HG03196 (cell line): ENCODE measurements at regions not wholly inside any gene's neighbourhood (a gene's known extent, or its start where the extent isn't known, plus 50 kb on each side); places are given as distances from the start of the nearest gene placed in this dataset.

Source experiments
- ATAC-seq: cut with Tn5 transposase; IDR thresholded peaks from one replicate; pipeline ENCODE4 v1.9.1; 2021; ENCODE audit not compliant: unreplicated experiment

DNA sequence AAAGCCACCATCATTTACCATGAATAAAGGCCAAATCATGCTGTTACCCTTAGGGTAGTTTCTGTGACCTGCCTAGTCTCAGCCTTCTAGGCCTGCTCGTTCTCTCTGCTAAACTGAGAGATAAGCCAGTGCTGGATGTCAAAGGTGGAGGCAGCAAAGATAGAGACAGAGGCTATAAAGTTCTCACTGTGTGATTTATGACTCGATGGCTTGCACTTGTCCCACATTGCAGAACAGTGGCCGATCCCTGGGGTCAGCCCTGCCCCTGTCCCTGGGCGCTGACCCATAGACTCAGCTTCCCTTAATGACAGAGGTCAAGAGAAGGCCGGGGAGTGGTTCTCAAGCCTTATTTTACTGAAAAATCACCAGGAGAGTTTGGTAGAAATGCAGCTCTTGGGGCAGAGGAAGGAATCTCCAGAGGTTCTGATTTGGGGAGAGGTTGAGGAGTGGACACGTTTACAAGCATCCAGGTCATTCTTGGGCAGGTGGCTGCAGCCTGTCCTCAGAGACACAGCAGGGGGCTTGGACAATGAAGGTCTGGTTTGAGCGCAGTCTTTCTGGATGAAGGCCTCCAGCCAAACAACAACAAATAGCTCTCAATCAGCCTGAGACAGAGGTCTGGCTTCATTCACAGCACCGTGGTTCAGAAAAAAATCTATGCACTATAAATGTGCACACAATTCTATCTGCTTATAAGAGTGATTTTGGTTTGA lies 143.5 kb downstream of the ACKR3 start:
- no peak for ATAC-seq

DNA sequence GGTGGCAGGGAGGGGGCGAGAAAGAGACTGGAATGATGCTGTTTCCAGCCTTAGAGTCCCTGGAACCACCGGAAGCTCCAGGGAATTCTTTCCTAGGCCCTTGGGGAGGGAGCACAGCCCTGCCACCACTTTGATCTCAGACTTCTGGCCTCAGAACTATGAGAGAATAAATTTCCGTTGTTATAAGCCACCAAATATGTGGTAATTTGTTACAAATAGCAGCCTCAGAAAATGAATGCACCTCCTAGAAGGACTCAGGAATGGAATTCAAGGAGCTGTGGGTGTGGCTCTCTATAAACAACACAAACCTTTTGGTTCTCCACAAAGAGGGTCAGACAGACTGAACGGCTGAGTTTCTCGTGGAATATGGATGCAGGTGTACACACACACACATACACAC lies 144.5 kb downstream of the ACKR3 start:
- ATAC-seq, result no peak

DNA sequence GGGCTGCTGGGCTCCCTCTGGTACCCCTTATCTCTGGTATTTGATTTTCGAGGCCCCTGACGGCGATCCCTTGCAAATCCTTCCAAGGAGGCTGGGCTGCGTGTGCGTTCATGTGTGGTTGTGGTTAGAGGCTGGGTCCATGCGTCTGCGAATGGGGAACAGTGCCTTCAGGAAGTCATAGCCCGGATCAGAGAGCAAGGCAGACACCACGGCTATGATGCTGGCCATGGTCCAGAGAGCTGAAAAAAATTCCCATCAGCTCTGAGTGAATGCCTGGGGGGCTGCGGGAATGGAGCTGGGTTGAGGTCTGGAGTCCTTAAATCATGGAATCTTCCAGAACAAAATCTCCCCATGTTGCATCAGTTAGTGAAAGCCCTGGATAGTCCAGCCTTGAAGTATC lies 145.5 kb downstream of the ACKR3 start:
- ATAC-seq, result no peak

DNA sequence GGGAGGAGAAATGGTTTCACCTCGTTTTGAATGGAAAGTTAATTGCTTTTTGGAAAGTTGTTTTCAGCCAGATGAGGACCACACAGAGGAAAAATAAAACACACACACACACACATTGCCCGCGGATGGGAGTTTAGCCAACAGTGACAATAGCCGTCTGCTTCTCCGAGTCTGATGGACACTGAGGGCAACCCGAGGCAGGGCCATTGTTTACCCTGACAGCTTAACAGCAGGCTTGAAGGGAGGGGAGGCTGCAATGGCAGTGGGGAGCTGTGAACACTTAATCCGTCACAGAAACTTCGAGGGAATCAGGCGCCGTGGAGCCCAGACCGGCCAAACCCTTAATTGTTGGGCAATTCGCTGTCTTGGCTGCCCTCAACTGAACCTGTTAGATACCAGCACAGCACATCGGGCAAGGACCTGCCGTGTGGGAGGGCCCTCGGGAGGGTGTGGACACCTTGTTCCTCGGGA lies 145.9 kb downstream of the ACKR3 start:
- no peak for ATAC-seq

DNA sequence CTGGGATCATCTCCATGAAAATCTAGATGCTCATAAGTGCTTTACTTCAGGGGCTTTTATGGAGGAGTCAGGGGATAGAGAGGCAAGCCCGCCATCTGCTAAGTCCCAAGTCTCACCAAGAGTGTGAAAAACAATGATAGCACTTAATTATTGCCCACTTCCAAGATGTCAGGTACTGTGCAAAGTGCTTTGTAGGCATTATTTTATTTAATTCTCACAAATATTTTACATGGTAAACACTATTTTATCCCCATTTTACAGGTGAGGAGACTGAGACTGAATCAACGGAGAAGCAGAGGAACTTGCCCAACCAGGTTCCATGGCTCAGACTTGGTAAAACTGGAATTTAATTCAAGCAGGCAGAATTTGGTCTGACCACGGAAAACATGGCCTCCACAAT lies 147.5 kb downstream of the ACKR3 start:
- no peak for ATAC-seq

DNA sequence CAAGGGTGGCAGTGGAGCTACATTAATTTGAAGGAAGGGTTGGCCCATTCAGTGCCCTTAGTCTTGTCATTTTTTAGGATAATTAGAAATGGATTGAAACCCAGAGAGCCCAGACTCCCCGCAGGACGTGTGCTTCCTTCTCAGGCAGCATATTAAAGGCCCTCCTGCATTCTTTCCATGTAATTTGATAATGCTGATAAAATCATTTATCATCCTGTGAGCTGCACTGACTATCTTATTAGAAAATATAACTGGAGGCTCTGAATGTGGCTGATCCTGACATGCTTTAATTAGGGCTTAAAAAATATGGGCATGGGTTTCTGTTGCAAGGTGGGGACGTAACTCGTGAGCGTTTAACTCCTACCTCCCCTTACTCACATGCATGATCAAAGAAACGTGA lies 148.1 kb downstream of the ACKR3 start:
- ATAC-seq, result no peak

DNA sequence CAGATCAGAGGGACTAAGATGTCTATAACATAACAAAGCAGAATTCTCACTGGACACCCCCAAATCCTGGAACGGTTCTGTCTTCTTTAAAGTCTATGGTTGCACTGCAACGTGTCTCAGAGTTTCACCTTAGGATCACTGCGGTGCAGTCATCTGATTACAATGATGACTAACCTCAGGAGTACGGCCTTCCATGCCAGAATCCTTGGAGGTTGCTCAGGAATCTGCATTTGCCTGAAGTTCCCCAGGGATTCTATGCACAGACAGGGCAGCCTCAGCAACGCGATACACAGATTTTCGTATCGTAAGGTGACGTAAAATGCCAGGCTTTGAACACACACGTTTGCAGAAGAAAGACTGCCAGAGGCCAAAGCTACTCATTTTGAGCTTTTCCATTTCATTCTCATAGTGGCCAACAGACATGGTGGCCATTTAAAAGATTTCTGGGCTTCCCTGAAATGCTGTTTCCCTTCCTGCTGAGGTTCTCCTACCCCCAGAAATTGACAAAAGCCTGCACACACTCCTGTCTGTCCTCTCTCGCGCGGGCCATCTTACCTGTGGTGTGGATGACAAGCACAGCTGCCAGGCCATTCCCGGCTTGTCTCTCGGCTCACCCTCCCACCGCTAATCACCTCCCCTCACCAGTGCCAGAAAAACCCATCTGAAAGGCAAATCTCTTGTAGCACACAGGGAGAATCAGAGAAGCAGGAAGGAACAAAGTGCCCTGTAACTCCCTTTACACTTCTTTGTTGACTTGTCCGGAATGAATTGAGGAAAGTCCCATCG lies 148.8 kb downstream of the ACKR3 start:
- no peak for ATAC-seq

DNA sequence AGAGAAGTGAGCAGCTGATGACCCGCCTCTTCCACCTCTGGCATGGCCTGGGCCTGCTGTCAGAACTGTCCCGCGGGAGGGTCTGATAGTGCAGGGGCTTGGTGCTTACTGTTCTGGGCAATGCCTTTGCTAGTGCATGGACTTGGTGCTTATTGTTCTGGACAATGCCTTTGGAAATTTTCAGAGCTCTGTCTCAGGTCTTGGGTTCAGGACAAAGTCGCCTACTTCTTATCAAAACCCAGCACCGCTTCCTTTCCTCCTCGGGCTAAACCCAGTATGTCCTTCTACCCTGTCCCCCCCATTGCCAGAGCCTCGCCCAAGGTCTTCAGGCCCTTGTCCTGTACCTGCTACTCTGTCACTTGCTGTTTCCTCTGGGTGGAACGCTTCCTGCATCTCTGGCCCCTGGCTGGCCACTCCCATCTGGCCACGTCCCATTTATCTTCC lies 149.6 kb downstream of the ACKR3 start:
- no peak for ATAC-seq

DNA sequence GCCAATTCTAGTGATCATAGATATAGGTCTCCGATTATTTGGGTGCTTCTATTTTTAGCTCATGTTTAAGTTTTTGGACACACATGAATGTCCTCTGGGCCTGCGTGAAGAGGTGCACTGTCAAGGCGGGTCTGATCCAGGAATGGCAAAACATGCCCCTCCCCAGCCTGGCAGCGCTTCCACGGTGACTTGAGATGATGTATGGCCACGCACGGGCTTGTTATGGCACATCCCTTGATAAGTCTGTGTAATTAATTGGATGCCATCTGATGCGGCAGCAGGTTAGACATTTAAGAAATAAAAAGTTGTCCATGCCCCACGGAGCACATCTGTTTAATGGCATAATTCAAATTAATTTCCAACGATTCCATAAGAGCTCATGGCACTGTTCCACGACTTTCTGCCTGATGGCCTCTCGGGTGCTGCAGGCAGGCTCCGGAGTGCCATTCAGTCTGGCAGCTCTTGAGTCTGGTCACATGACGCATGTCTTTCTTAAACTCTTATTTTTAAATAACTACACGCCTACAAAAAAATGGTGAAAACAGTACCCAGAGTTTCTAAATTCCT lies 151.4 kb downstream of the ACKR3 start:
- ATAC-seq, result no peak

DNA sequence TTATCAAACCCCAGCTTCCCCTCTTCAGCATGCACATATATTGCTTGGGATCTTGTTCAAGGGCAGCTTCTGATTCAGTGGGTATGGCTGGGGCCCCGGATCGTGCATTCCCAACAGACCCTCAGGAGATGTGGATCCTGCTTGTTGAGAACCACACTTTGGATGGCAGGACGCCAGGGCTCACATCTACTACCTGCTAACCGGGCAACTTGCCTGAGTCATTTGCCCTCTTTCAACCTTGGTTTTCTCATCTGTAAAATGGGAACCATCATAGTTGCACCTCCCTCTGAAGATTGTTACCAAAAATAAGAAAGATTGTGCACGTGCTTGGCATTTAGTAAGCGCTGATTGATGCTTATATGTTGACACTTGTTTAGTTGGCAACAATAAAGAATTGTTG lies 154.6 kb downstream of the ACKR3 start:
- no peak for ATAC-seq

DNA sequence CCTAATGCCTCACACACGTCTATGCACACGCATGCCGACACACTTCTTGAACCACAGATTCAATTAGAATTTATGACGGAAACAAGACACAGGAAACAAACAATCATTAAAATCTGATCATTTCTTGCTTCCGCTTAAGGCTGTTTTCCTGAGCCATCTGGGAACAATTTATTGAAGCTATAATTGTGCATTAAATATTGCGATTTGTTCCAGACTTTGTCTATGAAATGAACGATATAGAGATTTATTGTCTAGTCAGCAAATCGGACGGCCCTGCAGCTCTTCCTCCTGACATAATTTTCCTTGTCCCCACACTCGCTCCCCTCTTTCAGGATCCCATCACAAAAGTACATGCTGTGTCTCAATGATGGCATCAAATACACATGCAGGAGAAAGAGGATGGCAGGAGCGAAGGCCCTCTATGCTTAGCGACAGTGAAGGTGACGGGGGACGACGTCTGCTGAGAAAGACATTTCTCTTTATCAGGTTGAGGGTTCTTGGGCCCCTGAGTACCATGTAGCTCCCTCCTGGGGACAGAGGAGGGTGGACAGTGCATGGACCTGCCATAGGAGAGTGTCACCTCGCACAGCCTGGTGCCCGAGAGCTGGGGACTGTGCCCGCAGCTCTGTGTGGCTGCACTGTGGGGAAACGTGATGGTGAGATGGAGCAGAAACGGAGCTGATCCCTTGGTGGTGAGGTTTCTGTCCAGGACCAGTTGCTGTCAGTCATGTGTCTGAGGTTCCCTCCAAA lies 157.3 kb downstream of the ACKR3 start:
- no peak for ATAC-seq

DNA sequence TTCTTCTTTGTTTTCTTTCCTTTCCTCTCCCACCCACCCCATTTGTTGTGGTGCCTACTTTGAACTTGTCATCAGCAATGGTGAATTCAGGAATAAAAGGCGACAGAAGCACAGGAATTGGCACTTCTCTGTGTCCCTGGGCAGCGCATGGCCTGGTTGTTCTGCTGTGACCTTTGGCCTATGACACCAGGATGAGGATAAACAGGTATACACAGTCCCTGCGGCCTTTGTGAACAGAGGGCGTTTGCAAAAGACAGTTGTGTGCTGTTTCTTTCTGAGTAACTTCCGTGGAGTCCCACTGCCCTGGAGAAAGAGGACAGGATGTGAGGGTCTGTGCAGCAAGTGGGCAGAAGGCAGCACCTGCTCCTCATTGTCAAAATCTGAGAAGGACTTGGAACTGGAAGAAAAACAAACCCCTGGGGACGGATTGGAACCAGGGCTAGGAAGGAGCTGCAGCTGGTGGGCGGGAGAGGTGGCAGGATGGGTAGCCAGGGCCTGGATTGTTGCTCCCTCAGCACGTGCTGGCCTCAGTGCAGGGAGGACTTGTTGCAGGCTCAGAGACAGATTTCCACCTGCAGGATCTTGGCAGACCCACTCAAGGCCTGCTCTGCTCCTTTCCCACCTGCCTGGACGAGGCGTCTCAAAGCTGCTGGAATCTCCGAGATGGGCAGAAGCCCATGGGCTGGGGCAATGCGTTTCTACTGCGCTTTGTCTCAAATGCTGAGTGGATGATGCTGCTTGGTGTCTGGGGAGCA lies 159.5 kb downstream of the ACKR3 start:
- ATAC-seq, result no peak

DNA sequence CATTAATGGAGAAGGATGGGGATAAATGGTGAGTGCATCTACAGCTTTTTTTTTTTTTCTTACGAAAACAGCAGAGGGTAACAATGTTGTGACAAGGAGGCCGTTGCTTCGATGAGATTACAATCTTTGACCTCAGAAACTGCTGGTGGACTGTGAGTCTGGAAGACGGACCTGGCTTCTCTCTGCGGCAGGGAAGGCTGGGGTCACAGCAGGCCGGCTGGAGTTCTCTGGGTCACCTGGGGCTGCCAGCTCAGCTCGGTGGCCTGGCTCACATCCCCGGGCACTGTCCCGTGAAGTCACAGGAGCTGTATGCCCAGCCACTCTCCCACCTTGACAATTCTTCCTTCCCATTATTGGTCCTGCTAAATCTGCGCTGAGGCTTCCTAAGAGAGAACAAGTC lies 160.8 kb downstream of the ACKR3 start:
- no peak for ATAC-seq

DNA sequence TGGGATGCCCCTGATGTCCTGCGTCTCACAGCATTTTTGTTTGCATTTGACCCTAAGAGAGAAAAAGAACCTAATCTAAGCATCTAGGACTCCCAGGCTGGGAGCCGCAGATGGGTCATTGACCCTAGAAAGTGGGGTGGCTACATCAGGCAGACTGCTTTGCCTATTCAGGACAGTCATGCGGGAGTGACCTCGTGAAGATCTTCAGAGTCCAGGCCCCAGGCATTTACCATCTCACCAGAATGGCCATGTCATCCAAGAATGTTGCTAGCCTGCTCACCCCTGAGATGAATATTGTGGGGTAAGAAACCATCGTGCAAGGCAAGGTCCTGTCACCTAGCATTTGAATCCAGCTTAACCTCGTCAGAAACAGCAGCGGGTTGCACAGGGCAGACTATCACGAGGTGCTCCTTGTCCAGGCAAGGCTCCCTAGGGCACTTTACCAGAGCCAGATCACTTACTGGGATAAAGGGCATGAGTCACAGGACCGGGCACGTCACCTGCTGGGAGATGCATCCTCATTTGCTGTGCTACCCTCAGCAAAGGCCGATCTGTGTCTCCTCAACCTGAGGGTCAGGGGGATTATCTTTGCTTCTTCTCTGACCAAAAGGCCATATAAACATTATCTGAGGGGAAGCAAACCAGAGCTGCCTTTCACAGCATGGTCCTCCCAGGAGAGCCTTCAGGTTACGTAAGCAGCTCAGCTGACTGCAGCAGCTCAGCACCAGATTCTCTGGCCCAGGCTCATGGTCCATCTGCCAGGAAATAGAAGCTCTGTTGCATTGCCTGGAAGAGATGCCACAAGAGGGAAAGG lies 162.3 kb downstream of the ACKR3 start:
- ATAC-seq, result no peak

DNA sequence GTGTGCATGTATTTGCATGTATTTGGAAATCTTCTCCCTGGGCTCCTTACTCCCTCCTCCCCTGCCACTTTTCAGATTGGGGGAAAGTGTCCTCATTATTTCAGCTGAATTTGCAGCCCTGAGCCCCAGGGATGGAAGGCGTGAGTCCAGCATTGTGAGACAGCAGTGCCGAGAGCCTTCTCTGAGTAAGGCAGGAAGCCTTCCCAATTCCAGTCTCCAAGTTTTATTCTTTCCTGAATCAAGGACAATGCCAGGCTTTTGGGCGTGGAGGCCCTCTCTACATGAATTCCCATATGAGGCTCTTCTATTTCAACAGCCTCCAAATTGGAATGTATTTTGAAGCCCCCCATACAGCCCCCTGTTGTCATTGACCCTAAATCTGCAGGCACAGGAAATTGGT lies 163.5 kb downstream of the ACKR3 start:
- no peak for ATAC-seq

DNA sequence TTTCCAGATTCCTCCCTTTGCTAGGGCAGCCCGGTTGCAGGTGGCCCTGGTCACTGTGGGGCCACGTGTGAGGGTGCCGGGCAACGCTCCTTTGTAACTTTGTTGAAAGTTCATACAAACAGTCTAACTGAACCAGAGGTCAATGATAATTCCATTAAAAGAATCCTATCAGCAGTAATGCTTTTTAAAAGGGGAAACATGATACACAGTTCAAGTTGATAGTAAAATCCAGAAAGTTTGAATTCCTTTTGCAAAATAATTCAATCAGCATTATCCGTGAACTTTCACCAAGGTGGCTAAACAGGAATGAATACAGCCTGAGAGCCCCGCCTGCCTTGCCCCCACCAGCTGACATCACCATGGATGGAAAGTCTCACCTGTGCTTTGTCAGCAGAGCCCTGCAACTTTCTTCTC lies 166.2 kb downstream of the ACKR3 start:
- no peak for ATAC-seq

DNA sequence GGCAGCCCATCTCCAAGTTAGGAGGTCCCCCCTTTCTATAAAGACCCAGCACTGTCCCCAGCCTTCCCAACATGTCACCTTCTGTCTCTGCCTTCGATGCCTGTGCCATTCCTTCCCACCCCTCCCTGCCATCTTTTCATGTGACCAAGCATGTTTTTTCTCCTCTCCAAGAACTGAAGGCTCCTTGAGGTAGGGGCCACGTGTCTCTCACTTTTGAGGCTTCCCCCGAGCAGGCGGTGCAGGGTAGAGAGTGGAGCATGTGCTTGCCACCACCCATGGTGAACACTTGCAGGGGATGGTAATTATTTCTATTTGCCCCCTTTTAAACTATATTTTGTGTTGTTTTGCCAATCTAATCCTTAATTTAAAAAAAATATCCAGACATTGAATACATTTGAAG lies 168.4 kb downstream of the ACKR3 start:
- no peak for ATAC-seq

DNA sequence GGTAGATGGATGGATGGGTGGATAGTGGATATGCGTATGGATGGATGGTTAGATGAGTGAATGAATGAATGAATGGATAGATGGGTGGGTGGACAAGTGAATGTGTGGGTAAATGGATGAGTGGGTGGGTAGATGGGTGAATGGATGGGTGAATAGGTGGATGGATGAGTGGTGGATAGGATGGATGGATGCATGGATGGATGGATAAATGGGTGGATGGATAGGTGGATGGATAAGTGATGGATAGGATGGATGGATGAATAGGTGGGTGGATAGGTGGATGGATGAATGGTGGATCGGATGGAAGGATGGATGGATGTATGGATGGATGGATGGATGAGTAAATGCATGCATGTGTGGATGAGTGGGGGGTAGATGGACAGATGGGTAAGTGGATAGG lies 169.3 kb downstream of the ACKR3 start:
- no peak for ATAC-seq

DNA sequence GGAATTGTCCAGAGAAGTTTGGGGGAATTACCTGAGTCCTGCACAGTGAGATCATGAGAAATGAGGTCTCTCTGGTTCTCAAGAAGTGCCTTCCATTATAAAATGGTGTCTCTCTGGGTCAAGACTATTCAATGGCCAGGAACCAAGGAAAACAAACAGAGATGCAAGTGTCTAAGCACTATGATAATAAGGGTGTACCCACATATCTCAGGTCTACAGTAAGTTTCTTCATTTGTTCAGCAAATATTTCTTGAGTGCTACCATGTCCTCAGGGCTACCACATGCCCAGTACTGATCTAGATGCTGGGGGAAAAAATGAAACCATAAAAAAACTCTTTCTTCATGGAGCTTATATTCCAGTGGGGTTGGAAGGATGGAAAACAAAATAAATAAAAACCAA lies 170.0 kb downstream of the ACKR3 start:
- ATAC-seq, result no peak

DNA sequence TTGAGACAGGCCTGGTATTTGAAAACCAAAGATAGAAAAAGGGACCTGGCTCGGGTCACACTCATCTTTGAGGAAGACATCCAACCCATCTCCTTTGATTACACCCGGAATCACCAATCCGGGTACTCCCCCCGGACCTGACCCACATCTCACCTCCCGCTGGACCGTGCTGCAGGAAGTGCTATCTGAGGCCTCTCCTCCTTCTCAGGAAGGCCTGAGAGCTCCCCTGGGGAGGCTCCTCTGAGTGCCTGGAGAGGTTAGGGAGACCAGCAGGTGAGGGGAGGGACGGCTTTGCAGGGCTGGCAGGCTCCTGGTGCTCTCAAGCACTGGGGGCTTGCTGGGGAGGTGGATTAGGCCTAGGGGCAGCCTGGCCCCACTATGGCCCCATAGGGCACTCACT lies 170.9 kb downstream of the ACKR3 start:
- ATAC-seq, result no peak
